ENCODE measurements at regions not wholly inside any gene's neighbourhood (a gene's known extent, or its start where the extent isn't known, plus 50 kb on each side); places are given as distances from the start of the nearest gene placed in this dataset.

GRCh38 chr15:62753518-62754221, 288.9 kb upstream of the TPM1 start:
- no peak overlapping the region for H3K27ac ChIP-seq (ENCODE audit: low read depth, low read length, poor library complexity, severe bottlenecking)
- H2AFZ ChIP-seq (ENCODE audit: low read length): no peak overlapping the region
- no peaks in the 10 kb centered on the region for H3K79me2 ChIP-seq (ENCODE audit: insufficient read depth, low read depth, low read length)
- TF ChIP-seq, protein P1, sequence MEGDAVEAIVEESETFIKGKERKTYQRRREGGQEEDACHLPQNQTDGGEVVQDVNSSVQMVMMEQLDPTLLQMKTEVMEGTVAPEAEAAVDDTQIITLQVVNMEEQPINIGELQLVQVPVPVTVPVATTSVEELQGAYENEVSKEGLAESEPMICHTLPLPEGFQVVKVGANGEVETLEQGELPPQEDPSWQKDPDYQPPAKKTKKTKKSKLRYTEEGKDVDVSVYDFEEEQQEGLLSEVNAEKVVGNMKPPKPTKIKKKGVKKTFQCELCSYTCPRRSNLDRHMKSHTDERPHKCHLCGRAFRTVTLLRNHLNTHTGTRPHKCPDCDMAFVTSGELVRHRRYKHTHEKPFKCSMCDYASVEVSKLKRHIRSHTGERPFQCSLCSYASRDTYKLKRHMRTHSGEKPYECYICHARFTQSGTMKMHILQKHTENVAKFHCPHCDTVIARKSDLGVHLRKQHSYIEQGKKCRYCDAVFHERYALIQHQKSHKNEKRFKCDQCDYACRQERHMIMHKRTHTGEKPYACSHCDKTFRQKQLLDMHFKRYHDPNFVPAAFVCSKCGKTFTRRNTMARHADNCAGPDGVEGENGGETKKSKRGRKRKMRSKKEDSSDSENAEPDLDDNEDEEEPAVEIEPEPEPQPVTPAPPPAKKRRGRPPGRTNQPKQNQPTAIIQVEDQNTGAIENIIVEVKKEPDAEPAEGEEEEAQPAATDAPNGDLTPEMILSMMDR (conservative IDR thresholded peaks at IDR 0.05; ENCODE audit: low read length): no peak
- TF ChIP-seq EZH2phosphoT487 (IDR thresholded peaks at IDR 0.05; ENCODE audit: borderline replicate concordance, low read depth, low read length): no peak
- H3K9me3 ChIP-seq (ENCODE audit: low read length): no peaks in the 10 kb centered on the region
- no peak overlapping the region for H3K4me2 ChIP-seq (ENCODE audit: low read length)
- ChIA-PET POLR2A (no interaction called here), CTCF (ENCODE audit: unreplicated experiment) (no interaction called here)
- no peaks in the 10 kb centered on the region for H4K20me1 ChIP-seq (ENCODE audit: insufficient read depth, low read length)
- H3K4me1 ChIP-seq (ENCODE audit: insufficient read depth, low read length, poor library complexity, severe bottlenecking): no peaks in the 10 kb centered on the region
- no TSS peak for BruUV-seq (replicated peaks)
- H3K36me3 ChIP-seq (ENCODE audit: insufficient read depth, low read length): no peaks in the 10 kb centered on the region
- no peaks in the 10 kb centered on the region for H3K9me2 ChIP-seq (ENCODE audit: insufficient read depth, low read length)
- no peak for DNase-seq (ENCODE audit: low spot score)
- intact Hi-C loops (cut with micrococcal nuclease; ENCODE audit: unreplicated experiment): no loop called here
- no peak overlapping the region for H3K4me3 ChIP-seq (ENCODE audit: low read depth, low read length, poor library complexity, severe bottlenecking)

GRCh38 chr15:62756326-62756994, 286.1 kb upstream of the TPM1 start:
- no peak overlapping the region for H3K27ac ChIP-seq (ENCODE audit: low read depth, low read length, poor library complexity, severe bottlenecking)
- no peak for DNase-seq (ENCODE audit: low spot score)
- no TSS peak for BruUV-seq (replicated peaks)
- H3K79me2 ChIP-seq (ENCODE audit: insufficient read depth, low read depth, low read length): no peaks in the 10 kb centered on the region
- H3K9me3 ChIP-seq (ENCODE audit: low read length): no peaks in the 10 kb centered on the region
- no peaks in the 10 kb centered on the region for H3K9me2 ChIP-seq (ENCODE audit: insufficient read depth, low read length)
- intact Hi-C loops (cut with micrococcal nuclease; ENCODE audit: unreplicated experiment): no loop called here
- no peaks in the 10 kb centered on the region for H3K4me1 ChIP-seq (ENCODE audit: insufficient read depth, low read length, poor library complexity, severe bottlenecking)
- ChIA-PET POLR2A (no interaction called here), CTCF (ENCODE audit: unreplicated experiment) (no interaction called here)
- TF ChIP-seq EZH2phosphoT487 (IDR thresholded peaks at IDR 0.05; ENCODE audit: borderline replicate concordance, low read depth, low read length): no peak
- TF ChIP-seq, protein P1 (conservative IDR thresholded peaks at IDR 0.05; ENCODE audit: low read length): no peak
- H3K36me3 ChIP-seq (ENCODE audit: insufficient read depth, low read length): no peaks in the 10 kb centered on the region
- no peak overlapping the region for H3K4me3 ChIP-seq (ENCODE audit: low read depth, low read length, poor library complexity, severe bottlenecking)
- H4K20me1 ChIP-seq (ENCODE audit: insufficient read depth, low read length): no peaks in the 10 kb centered on the region
- H3K4me2 ChIP-seq (ENCODE audit: low read length): no peak overlapping the region
- H2AFZ ChIP-seq (ENCODE audit: low read length): no peak overlapping the region

- no peaks in the 10 kb centered on the region for H3K4me1 ChIP-seq (ENCODE audit: insufficient read depth, low read length, poor library complexity, severe bottlenecking)
- POLR2A ChIA-PET: no interaction called here
Observed at GRCh38 chr15:62756995-62757360, 285.6 kb upstream of the TPM1 start.

More at GRCh38 chr15:62756995-62757360, 285.6 kb upstream of the TPM1 start:
- H3K27ac ChIP-seq (ENCODE audit: low read depth, low read length, poor library complexity, severe bottlenecking): no peak overlapping the region
- no peaks in the 10 kb centered on the region for H3K9me3 ChIP-seq (ENCODE audit: low read length)
- CTCF ChIA-PET (ENCODE audit: unreplicated experiment): no interaction called here
- no peaks in the 10 kb centered on the region for H4K20me1 ChIP-seq (ENCODE audit: insufficient read depth, low read length)
- H3K36me3 ChIP-seq (ENCODE audit: insufficient read depth, low read length): no peaks in the 10 kb centered on the region
- no peak for DNase-seq (ENCODE audit: low spot score)
- no peak for TF ChIP-seq EZH2phosphoT487 (IDR thresholded peaks at IDR 0.05; ENCODE audit: borderline replicate concordance, low read depth, low read length)
- TF ChIP-seq, protein P1 (conservative IDR thresholded peaks at IDR 0.05; ENCODE audit: low read length): no peak
- no TSS peak for BruUV-seq (replicated peaks)
- H2AFZ ChIP-seq (ENCODE audit: low read length): no peak overlapping the region
- H3K79me2 ChIP-seq (ENCODE audit: insufficient read depth, low read depth, low read length): no peaks in the 10 kb centered on the region
- H3K9me2 ChIP-seq (ENCODE audit: insufficient read depth, low read length): no peaks in the 10 kb centered on the region
- no peak overlapping the region for H3K4me3 ChIP-seq (ENCODE audit: low read depth, low read length, poor library complexity, severe bottlenecking)
- intact Hi-C loops (cut with micrococcal nuclease; ENCODE audit: unreplicated experiment): no loop called here
- H3K4me2 ChIP-seq (ENCODE audit: low read length): no peak overlapping the region
